Colon (tissue), 2 donors: ENCODE measurements at regions not wholly inside any gene's neighbourhood (a gene's known extent, or its start where the extent isn't known, plus 50 kb on each side); places are given as distances from the start of the nearest gene placed in this dataset.

Experiments
- FAIRE-seq: peaks from 2 replicates; lab custom pipeline; 2012; peaks lifted over from hg19 to GRCh38; lab: Jason Lieb, UNC
- donor health status: control.
- donor health status: control.

- no peak for FAIRE-seq
Observed at GRCh38 chr10:128498378-128498730, 372.1 kb upstream of the MKI67 start.

GRCh38 chr10:128498746-128499145, 372.5 kb upstream of the MKI67 start:
- FAIRE-seq = no peak

GRCh38 chr10:128499486-128499885, 373.3 kb upstream of the MKI67 start:
- no peak for FAIRE-seq

GRCh38 chr10:128499956-128500355, 373.7 kb upstream of the MKI67 start:
- FAIRE-seq = no peak

GRCh38 chr10:128500642-128501041, 374.4 kb upstream of the MKI67 start:
- no peak for FAIRE-seq

- no peak for FAIRE-seq
Observed at GRCh38 chr10:128505346-128505745, 379.1 kb upstream of the MKI67 start.

GRCh38 chr10:128506423-128506822, 380.2 kb upstream of the MKI67 start:
- FAIRE-seq = no peak

GRCh38 chr10:128507066-128507465, 380.8 kb upstream of the MKI67 start:
- FAIRE-seq = no peak

GRCh38 chr10:128511284-128511683, 385.1 kb upstream of the MKI67 start:
- no peak for FAIRE-seq

GRCh38 chr10:128512767-128513166, 386.5 kb upstream of the MKI67 start:
- no peak for FAIRE-seq

GRCh38 chr10:128514536-128514935, 388.3 kb upstream of the MKI67 start:
- FAIRE-seq = no peak

GRCh38 chr10:128516180-128516579, 390.0 kb upstream of the MKI67 start:
- no peak for FAIRE-seq

GRCh38 chr10:128517167-128517566, 390.9 kb upstream of the MKI67 start:
- FAIRE-seq = no peak

- no peak for FAIRE-seq
Observed at GRCh38 chr10:128518000-128518399, 391.8 kb upstream of the MKI67 start.

- no peak for FAIRE-seq
Observed at GRCh38 chr10:128519581-128519980, 393.4 kb upstream of the MKI67 start.

- FAIRE-seq = no peak
Observed at GRCh38 chr10:128520211-128520815, 394.1 kb upstream of the MKI67 start.

GRCh38 chr10:128522551-128523308, 396.5 kb upstream of the MKI67 start:
- no peak for FAIRE-seq

- no peak for FAIRE-seq
Observed at GRCh38 chr10:128525444-128525843, 399.2 kb upstream of the MKI67 start.

- no peak for FAIRE-seq
Observed at GRCh38 chr10:128525936-128526335, 399.7 kb upstream of the MKI67 start.

- no peak for FAIRE-seq
Observed at GRCh38 chr10:128526791-128527375, 400.7 kb upstream of the MKI67 start.

GRCh38 chr10:128527711-128528110, 401.5 kb upstream of the MKI67 start:
- no peak for FAIRE-seq

- no peak for FAIRE-seq
Observed at GRCh38 chr10:128528167-128528566, 401.9 kb upstream of the MKI67 start.

GRCh38 chr10:128528781-128529180, 402.6 kb upstream of the MKI67 start:
- no peak for FAIRE-seq

GRCh38 chr10:128529225-128529624, 403.0 kb upstream of the MKI67 start:
- FAIRE-seq = no peak
